Tibial nerve (tissue), 4 donors: ENCODE measurements at regions not wholly inside any gene's neighbourhood (a gene's known extent, or its start where the extent isn't known, plus 50 kb on each side); places are given as distances from the start of the nearest gene placed in this dataset.

Experiments
- DNase-seq, 2 donors: peaks; one replicate each; pipeline ENCODE4 v3.0.0-alpha.2; 2019; ENCODE audit warnings: low spot score in 2 of 2
- H3K27ac ChIP-seq, 4 donors: fragments of 200-600 bp; sonication (generic) in 3 of 4; one replicate each; pipeline ENCODE4 v1.5.1; 2017 to 2019; ENCODE audit warnings: mild to moderate bottlenecking in 1 of 4
- H3K27me3 ChIP-seq, 2 donors: fragments of 200-600 bp; sonication (generic) in 1 of 2; one replicate each; pipeline versions ENCODE4 v1.5.1 to v1.6.0; 2017 to 2019
- H3K36me3 ChIP-seq, 3 donors: fragments of 200-600 bp; sonication (generic); one replicate each; pipeline ENCODE4 v1.5.1; 2018 to 2019
- H3K4me1 ChIP-seq, 4 donors: fragments of 200-600 bp; sonication (generic) in 3 of 4; one replicate each; pipeline ENCODE4 v1.5.1; 2017 to 2019
- H3K4me3 ChIP-seq, 4 donors: fragments of 200-600 bp; sonication (generic) in 3 of 4; one replicate each; pipeline ENCODE4 v1.5.1; 2017 to 2019; ENCODE audit warnings: mild to moderate bottlenecking in 1 of 4, moderate library complexity in 1 of 4
- H3K9me3 ChIP-seq, 4 donors: fragments of 200-600 bp; sonication (generic) in 3 of 4; one replicate each; pipeline ENCODE4 v1.5.1; 2017 to 2019
- EP300 ChIP-seq, 2 donors: sonication (generic); formaldehyde crosslinking; IDR thresholded peaks; one replicate each; pipeline ENCODE4 v1.6.1; 2017; ENCODE audit warnings: antibody characterized with exemption in 2 of 2, mild to moderate bottlenecking in 1 of 2
- POLR2A ChIP-seq, 2 donors: fragments of 450-650 bp; IDR thresholded peaks; one replicate each; pipeline ENCODE4 v1.6.1; 2017; ENCODE audit warnings: antibody characterized with exemption in 2 of 2, mild to moderate bottlenecking in 2 of 2, moderate library complexity in 2 of 2
- WGBS, 2 donors: methylation state at CpG; one replicate each; pipeline ENCODE4 v1.1.5; 2018; 5-methylcytosine and 5-hydroxymethylcytosine counted together
- TF ChIP-seq, protein P1 (sequence below), 5 experiments: fragments of 200-600 bp in 3 of 5; fragments of 450-650 bp in 2 of 5; sonication (generic) in 3 of 5; IDR thresholded peaks; one replicate each; pipeline ENCODE4 v1.5.1; 2016 to 2019; ENCODE audit warnings: antibody characterized with exemption in 5 of 5, mild to moderate bottlenecking in 3 of 5, moderate library complexity in 2 of 5

DNA sequence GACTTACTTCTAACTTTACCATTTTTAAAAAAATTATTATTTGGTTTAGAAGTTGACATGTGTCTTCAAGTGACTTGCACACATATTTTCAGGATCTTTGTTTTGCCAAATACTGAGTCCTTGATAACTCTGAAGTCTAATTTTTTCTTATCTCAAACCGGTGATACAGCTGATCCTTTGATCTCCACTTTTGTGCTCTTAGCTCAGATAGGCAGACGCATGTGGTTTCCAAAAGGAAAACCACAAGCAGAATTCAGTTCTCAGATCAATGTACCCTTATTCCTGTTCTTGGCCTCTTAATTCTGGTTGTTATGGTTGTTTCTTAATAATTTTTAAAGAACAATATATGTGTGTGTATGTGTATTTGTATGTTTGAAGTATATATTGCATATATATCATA, 238.3 kb upstream of the EDIL3 start:
- Histone ChIP-seq H3K27me3 (no peaks in the 10 kb centered on the region), H3K9me3 (no peaks in the 10 kb centered on the region), H3K4me3 (no peak overlapping the region), H3K4me1 (no peaks in the 10 kb centered on the region), H3K27ac (no peak overlapping the region), H3K36me3 (no peaks in the 10 kb centered on the region)
- no peak for DNase-seq
- WGBS, 2 donors: 61 to 63% methylated on average over 2 of the region's 2 CpGs
- TF ChIP-seq, protein P1, sequence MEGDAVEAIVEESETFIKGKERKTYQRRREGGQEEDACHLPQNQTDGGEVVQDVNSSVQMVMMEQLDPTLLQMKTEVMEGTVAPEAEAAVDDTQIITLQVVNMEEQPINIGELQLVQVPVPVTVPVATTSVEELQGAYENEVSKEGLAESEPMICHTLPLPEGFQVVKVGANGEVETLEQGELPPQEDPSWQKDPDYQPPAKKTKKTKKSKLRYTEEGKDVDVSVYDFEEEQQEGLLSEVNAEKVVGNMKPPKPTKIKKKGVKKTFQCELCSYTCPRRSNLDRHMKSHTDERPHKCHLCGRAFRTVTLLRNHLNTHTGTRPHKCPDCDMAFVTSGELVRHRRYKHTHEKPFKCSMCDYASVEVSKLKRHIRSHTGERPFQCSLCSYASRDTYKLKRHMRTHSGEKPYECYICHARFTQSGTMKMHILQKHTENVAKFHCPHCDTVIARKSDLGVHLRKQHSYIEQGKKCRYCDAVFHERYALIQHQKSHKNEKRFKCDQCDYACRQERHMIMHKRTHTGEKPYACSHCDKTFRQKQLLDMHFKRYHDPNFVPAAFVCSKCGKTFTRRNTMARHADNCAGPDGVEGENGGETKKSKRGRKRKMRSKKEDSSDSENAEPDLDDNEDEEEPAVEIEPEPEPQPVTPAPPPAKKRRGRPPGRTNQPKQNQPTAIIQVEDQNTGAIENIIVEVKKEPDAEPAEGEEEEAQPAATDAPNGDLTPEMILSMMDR (IDR thresholded peaks at IDR 0.05): no peak
- TF ChIP-seq EP300 (IDR thresholded peaks at IDR 0.05) (no peak), POLR2A (IDR thresholded peaks at IDR 0.05) (no peak)

DNA sequence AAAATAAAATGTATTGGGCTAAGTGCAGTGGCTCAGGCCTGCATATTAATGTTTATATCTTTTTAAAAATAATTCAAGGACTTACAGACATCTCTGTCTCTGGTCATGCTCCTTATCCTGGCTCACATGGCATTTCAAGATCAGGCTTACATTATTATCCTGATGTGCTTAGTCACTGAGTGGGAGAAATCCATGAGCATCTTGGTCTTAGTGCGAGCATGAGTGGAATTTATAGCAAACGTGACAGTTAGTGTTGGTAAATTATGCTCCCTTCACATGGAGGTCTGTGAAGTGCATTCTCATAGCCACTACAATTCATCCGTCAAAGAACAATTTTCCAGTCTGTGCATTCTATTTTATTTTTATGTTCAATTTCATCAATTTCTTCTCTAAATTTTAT, 237.8 kb upstream of the EDIL3 start:
- WGBS, 2 donors: 71 to 82% methylated on average over 3 of the region's 3 CpGs

DNA sequence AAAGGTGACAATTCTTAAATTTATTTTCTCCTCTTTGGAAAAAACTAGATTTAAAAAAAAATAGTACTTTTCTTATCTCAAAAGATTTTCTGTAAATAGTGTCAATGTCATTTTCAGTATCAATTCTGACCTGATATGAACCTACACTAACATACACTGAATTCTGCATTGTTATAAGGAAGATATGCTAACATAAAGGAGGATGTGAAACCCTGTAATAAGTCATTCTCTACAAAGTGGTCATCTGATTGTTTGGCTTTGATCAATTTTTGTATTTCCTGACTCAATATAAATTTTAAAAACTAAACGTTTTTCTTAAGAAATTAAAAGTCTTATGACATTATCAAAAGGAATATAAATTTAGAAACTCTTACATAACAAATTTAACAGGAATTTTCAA, 233.6 kb upstream of the EDIL3 start:
- TF ChIP-seq, protein P1 (IDR thresholded peaks at IDR 0.05): no peak
- no peak for TF ChIP-seq EP300 (IDR thresholded peaks at IDR 0.05)
- TF ChIP-seq POLR2A (IDR thresholded peaks at IDR 0.05): no peak
- Histone ChIP-seq H3K27me3 (no peaks in the 10 kb centered on the region), H3K27ac (no peak overlapping the region), H3K36me3 (no peaks in the 10 kb centered on the region), H3K9me3 (no peaks in the 10 kb centered on the region), H3K4me1 (no peaks in the 10 kb centered on the region), H3K4me3 (no peak overlapping the region)
- DNase-seq: no peak
- 37 to 47% methylated on average over 1 of the region's 1 CpG for WGBS, 2 donors

More for the DNA sequence above, 237.8 kb upstream of the EDIL3 start:
- Histone ChIP-seq H3K27ac (no peak overlapping the region), H3K4me1 (no peaks in the 10 kb centered on the region), H3K9me3 (no peaks in the 10 kb centered on the region), H3K4me3 (no peak overlapping the region), H3K36me3 (no peaks in the 10 kb centered on the region), H3K27me3 (no peaks in the 10 kb centered on the region)
- TF ChIP-seq POLR2A (IDR thresholded peaks at IDR 0.05): no peak
- TF ChIP-seq EP300 (IDR thresholded peaks at IDR 0.05): no peak
- TF ChIP-seq, protein P1 (IDR thresholded peaks at IDR 0.05): no peak
- no peak for DNase-seq

DNA sequence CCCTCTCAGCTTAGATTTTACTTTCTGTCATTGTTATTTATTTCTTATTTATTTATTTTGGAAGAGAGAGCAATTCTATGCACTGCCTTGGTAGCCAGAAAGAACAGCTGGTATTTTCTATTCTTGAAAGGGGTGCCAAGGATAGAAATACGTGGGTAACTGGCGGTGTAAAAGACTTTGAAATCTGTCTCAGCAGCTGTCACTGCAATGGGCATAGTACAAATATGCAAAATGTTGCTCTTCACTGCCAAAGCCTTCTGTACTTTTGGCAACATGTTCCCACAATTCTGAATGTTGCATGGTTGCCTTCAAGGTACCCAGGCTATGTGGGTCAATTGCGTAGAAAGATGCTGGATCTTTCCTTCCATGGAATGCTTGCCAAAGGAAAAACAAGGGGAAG, 230.2 kb upstream of the EDIL3 start:
- Histone ChIP-seq H3K9me3 (no peaks in the 10 kb centered on the region), H3K27me3 (no peaks in the 10 kb centered on the region), H3K27ac (no peak overlapping the region), H3K4me3 (no peak overlapping the region), H3K4me1 (no peaks in the 10 kb centered on the region), H3K36me3 (no peaks in the 10 kb centered on the region)
- 87 to 90% methylated on average over 3 of the region's 3 CpGs for WGBS, 2 donors
- DNase-seq: no peak
- no peak for TF ChIP-seq POLR2A (IDR thresholded peaks at IDR 0.05)
- no peak for TF ChIP-seq EP300 (IDR thresholded peaks at IDR 0.05)
- TF ChIP-seq, protein P1 (IDR thresholded peaks at IDR 0.05): no peak

DNA sequence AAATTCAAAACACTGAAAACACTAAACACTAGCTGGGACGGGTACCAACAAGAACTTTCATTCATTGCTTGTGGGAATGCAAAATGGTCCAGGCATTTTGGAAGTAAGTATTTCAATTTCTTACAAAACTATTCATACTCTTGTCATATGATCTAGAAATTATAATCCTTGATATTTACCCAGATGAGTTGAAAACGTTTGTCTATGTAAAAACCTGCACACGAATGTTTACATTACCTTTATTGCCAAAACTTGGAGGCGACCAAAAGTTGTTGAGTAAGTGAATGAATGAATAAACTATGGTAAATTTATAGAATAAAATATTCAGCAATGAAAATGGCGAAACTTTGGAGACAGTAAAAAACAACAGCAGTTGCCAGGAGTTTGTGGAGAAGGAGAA, 222.1 kb upstream of the EDIL3 start:
- no peak for DNase-seq
- Histone ChIP-seq H3K9me3 (no peaks in the 10 kb centered on the region), H3K27ac (no peak overlapping the region), H3K4me1 (peaks cover 0 to 16% (median 2%) of the 10 kb centered on the region in 4 donors), H3K27me3 (no peaks in the 10 kb centered on the region), H3K4me3 (no peak overlapping the region), H3K36me3 (no peaks in the 10 kb centered on the region)
- whole genome bisulfite sequencing, 2 donors: 83 to 84% methylated on average over 5 of the region's 5 CpGs
- TF ChIP-seq EP300 (IDR thresholded peaks at IDR 0.05) (no peak), POLR2A (IDR thresholded peaks at IDR 0.05) (no peak)
- TF ChIP-seq, protein P1 (IDR thresholded peaks at IDR 0.05): no peak
